HL-60/S4 treated with phorbol 12-myristate 13-acetate at 8.2 ng/mL for 4 days and 3 days (cell line): ENCODE measurements at regions not wholly inside any gene's neighbourhood (a gene's known extent, or its start where the extent isn't known, plus 50 kb on each side); places are given as distances from the start of the nearest gene placed in this dataset.

ENCODE experiments used
- in situ Hi-C: fragments of 300-500 bp; cut with MboI; formaldehyde crosslinking; loops from 2 replicates; pipeline ENCODE4 v1.15.0; 2022; ENCODE audit warnings: low sequenced_read_pairs

DNA sequence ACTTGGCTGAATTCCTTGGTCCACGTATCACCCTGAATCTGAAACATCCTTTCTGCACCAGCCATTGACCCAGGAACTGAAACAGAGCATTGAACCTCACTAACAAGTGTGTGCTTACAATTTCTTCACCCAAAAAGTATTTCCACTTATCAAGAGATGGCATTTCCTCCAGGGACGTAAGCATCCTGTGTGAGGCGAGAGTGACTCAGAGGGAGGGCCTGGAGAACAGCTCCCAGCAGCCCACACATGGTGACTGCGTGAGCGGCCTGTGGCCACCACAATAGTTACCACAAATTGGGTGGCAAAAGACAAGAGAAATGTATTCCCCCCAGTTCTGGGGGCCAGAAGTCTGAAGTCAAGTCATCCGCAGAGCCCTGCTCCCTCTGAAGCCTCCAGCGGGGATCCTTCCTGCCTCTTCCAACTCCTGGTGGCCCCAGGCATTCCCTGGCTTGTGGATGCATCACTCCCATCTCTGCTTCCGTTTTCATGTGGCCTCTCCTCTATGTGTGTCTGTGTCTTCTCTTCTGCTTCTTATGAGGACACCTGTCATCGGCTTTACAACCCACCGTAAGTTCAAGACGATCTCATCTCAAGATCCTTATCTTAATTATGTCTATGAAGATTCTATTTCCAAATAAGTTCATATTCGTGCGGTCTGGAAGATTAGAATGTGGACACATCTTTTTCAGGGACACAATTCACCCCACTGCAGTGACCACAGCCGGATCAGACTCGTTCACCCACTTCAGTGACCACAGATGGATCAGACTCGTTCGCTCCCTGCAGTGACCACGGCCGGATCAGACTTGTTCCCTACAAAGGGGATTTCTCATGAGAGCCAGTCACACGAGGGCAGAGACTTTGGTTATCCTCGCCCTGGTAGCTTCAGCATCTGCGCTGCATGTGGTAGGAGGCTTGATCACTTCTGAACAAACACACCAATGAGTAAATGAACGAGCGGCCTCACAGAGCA, 122.6 kb upstream of the FOXF1 start:
- in situ Hi-C loops, result no loop called here

DNA sequence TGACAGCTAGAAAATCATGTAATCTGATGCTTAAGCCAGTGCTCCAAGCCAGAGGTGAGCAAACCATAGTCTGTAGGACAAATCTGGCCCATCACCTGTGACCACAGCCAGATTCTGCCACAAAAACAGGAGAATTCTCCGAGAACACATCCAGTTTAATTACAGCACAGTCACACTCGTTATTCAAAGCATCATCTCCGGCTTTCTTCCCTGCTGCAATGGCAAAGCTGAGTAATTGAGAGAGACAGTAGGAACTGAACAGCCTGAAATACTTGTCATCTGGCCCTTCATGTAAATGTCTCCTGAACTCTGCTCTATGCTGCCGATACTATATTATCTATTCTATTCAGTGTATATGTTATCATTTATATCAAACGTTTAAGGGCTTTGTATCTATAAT, 121.4 kb upstream of the FOXF1 start:
- in situ Hi-C loops, result no loop called here

DNA sequence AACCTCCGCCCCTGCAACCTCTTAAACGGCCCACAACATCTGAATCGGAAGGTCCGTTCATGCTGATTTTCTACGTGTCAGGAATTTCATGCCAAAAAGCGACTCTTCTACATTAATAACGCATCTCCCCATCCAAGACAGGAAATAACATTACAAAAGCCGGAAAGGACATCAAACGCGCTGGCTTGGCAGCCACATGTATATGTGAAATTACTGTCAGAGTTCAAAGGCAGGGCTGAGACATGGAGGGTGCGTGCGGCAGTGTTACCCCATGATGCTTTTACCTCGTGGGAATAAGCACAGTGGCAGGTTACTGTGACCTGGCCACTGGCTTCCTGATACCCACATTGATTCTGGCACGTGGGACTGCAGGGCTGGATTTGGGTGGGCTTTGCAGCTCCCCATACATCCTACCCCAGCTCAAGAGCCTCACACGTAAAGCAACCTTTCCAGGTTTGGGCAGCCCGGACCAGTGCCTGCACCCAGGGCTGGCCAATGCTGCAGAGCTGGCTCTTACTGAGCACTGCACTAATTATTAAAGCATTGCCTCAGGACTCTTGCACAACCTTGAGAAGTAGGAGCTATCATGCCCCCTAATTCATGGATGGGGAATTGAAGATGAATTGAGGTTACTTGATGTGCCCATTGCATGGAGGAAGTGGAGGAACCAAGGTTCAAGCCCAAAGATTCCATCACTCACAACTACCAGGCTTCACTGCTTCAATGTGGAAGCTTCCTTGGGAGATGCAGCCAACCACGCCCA, 120.6 kb upstream of the FOXF1 start:
- in situ Hi-C loops, result no loop called here

DNA sequence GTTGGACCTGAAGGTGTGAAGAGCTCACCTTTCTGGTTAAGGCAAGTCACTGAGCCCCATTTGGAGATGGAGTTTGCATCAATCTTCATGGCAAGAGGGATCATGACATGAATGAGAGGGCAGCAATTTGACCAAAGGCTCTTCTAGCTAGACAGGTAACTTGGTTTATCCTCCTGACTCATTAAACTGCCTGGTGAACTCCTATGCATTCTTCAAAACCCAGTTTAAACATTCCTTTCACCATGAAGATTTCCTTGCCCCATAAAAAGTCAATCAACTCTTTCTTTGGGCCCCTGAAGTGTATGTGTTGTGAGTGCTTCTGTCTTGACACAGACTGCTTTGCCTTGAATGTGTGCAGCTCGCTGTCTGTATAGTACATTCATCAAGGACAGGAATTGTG, 120.0 kb upstream of the FOXF1 start:
- in situ Hi-C loops, result no loop called here

DNA sequence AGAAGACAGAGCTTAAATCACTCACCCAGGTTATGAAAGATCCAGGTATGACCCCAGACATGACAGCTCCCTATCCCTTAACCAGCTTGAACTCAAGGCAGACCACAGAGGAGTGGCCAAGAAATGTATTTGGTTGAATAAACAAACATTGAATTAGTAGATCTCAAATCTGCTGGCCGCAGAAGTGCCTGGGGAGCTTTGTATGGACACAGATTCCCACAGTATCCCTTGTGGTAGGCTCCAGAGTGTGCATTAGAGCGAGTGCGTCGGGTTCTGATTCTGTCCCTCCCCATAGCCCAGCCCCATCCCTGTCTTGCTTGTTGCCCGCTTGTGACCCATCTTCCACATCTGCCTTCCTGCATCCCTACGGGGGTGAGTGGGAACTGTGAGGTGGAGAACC, 118.8 kb upstream of the FOXF1 start:
- in situ Hi-C loops, result no loop called here

DNA sequence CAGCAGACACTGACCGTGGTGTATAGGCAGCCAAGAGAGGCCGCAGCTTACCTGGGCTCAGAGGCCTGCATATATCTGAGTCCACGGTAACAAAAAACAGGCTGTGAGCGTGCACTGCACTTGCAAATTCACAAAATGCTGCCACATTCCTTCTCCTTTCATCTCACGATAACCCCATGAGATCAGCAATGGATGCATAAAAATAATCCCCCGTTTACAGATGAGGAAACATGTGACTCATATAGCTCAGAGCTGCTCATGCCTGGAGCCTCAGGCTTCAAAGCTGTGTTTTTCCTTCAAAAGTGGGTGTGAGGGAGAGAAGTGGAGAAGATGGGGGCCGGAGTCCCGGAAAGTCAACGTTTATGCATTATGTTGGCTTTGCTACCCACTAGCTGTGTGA, 118.3 kb upstream of the FOXF1 start:
- in situ Hi-C loops, result no loop called here

DNA sequence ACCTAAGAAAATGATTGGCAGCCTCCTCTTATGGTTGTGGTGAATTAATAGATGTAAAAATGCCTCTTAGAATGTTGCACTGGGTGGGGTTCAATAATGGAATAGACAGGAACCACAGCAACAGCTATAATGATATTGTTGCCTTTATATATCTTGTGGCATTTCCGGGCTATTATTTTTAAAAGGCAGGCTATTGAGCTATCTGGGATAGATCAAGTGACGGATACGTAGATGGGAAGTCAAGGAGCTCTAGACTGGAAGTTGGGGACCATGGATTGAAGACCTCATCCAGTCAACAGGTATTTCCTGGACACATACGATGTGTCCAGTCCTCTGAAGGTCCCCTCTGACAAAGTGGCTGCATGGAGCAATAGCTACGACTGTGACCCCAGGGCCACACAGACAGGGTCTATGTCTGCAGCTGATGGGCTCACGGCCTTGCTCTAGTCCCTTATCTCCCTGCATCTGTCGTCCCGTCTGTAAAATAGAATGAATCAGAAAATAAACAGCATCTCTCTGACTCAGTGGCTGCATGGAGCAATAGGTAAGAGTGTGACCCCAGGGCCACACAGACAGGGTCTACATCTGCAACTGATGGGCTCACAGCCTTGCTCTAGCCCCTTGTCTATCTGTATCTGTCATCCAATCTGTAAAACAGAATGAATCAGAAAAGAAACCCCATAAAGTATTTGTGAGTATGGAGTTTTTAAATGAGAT, 117.7 kb upstream of the FOXF1 start:
- in situ Hi-C loops, result no loop called here

DNA sequence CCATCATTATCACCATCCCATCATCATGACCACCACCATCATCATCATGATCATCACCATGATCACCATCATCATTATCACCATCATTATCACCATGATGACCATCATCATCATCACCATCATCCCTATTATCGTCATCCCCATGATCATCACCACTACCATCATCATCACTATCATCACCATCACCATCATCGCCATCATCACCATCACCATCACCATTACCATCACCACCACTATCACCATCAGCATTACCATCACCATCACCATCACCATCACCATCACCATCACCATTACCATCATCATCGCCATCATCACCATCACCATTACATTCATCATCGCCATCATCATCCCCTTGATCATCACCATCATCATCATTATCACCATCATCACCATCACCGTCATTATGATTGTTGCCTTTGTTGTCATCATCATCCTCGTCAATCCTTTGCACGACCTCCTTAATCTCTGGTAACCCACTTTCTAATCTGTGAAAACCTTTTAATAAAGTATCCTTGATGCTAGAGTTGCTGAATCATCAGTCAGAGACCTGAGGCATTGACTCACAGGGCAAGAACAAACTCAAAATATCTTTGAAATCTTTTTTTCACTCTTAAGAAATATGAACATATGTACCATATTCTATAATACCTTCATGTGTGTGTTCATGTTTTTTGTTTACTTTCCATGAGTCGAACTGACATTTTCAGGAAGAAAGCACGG, 116.3 kb upstream of the FOXF1 start:
- in situ Hi-C loops, result no loop called here

DNA sequence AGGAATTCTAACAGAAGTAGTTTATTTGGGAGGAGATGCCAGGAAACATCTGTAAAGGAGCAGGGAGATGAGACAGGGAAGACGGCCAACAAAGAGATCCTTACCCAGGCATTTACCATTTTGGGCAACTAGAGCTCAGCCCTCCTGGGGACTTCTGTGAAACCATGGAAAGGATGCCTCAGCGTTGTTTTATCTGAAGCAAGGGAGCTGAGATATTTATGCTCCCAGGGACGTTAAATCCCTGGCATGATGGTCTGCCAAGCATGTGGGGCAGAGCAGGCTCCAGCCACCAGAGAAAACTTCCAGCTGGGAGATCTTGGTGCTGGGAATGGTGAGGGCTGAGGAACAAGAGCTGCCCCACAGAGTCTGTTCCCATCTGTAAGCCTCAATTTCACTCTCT, 114.8 kb upstream of the FOXF1 start:
- in situ Hi-C loops, result no loop called here

DNA sequence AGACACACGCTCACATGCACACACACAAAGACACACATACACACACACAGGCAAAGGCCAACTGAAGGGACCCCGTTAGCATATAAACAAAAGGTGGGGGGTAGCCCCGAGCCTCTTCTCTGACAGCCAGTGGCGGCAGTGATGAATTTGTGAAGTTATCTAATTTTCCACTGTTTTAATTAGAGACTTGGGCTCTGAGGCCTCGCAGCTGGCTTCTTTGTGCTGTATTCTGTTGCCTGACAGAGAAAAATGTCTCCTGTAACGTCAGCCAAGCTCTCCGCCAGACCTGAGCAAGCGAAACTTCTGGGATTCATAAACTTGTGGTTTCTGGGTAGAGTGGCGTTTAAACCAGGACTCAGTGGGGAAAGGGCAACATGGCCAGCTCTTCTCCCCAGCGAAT, 113.9 kb upstream of the FOXF1 start:
- in situ Hi-C loops, result no loop called here

DNA sequence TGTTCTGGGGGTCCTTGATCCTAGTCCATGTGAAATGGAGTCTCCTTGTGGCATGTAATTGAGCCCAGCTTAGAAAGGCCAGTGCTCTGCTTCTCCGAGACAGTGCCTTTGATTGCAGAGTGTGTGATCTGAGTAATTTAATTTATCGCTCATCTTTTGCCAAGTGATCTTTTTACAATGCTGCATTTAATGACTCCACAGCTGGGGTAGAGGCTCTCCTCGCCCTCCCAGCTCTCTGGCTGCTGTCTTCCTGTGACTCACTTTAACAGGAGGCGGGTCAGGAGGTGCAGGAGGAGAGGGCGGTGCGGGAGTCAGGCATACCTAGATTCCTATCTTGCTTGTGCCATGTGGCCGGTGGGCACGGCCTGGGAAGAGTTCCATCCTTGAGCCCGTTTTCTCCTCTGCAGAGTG, 113.4 kb upstream of the FOXF1 start:
- in situ Hi-C loops, result no loop called here

DNA sequence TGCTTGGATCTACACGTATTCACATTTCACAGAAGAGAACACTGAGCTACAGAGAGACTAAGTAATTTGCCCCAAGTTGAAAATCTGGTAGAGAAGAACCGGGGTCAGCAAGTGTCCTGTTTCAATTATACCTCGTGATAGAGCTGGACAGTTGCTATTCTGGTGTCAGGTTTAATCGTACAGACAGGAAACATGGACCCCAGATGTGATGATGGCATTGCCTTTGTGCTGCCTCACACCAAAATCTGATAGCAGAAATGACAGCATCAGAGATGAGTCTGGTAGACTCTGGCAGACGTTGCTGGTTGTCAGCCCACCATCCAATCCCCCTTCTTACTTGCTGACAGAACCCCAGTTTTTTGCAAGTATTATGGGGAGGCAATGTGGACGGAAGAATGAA, 112.1 kb upstream of the FOXF1 start:
- in situ Hi-C loops, result no loop called here

DNA sequence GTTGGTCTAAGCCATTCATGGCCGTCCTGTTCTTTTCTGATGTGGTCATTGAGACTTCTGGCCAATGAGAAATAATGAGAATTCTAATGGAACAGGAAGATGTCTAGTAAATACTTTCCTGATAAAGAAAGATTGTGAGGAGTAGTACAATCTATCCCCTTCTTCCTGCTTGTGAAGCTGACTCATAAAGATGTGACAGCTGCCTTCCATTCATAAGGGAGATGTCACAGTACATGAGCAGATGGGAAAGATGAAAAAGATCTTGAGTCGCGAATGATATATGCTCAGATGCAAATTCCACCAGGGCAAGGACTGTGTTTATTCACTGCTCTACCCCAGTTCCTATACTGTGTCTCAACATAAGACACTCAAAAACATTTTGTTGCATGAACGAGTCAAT, 111.7 kb upstream of the FOXF1 start:
- in situ Hi-C loops, result no loop called here

DNA sequence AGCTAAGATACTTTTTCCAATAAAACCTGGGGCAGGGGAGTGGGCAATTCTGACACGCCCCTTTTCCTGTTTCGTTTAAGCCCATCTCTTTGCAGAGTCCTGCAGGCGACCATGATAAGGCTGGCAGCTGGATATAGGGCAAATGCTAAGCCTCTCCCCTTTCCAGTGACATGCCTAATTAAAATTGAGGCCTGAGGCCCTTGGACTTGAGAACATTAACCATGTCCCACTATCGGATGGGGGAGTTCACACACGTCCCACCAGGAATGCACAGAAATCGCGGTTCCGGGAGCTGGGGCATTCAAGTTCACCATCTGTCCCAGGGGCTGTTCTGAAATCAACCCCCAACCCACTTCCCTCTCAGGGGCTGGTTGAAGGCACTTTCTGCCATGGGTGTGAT, 109.2 kb upstream of the FOXF1 start:
- in situ Hi-C loops, result no loop called here

DNA sequence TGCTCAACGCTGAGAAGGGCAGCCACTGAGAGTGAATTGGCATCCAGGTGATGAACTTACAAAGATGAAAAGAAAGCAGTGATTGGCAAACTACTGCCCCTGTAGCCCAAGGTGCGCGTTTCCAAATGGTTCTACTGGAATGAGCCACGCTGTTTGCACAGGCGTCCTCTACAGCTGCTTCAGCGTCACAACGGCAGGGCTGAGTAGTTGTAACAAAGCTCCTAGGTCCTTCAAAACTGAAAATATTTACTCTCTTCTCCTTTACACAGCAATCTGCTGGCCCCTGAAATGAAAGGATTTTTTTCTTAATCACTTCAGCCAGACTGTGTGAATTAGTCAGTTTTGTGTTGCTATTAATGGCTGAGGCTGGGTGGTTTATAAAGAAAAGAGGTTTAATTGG, 107.2 kb upstream of the FOXF1 start:
- in situ Hi-C loops, result no loop called here

DNA sequence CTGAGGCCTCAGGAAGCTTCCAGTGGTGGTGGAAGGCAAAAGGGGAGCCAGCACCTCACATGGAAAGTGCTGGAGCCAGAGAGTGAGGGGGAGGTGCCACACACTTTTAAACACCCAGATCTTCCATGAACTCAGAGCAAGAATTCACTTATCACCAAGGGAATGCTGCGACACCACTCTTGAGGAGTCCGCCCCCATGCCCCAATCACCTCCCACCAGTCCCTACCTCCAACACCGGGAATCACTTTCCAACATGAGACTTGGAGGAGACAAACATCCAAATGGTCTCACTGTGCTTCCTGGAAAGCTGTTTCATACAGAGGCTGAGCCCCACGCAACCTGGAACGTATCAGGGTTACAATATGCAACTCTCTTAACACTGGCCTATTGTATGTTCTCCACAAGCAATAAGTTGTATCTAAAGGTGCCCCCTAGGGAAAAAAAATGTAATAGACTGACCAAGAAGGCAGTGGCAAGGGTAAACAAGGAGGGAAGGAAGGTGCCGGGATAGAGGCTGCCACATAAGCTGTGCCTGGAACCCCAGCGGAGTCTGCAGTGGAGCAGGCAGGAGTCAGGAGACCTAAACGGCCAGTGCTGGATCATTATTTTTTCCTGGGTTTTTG, 106.7 kb upstream of the FOXF1 start:
- in situ Hi-C loops, result no loop called here

DNA sequence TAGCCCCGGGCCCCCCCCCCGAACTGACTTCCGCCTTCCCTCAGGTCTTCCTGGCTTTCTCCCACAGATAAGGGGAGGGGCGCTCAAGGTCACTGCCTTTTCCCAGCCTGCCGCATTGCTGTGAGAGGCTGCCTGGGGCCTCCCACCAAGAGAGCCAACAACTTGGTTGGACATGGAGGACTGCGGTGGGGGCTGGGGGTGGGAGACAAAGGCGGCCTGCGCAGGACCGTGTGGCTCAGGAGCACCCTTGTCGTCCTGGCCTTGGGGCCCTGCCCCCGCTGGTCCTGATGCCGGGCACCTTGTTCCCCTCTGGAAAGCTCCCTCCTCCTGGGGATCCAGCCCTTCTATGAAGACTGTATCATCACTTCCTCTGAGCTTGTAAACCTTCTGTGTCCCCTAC, 105.6 kb upstream of the FOXF1 start:
- in situ Hi-C loops, result no loop called here

DNA sequence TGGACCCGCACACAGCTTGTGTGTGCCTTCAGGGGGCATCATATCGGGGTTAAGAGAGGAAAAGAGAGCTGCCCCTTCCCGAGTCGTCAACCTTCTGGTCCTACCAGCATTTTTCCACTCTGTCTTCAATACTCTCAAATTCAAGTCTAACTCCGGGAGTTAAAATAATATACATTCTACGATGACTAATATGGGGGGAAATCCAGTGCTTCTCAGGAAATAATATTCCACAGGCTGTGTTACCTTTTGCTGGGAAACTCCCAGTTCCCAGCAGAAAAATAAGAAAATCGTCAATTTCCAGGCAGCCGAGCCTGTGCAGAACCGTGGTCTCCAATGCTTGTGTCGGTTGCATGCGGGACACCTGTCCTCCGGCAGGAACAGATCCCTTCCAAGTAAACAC, 105.0 kb upstream of the FOXF1 start:
- in situ Hi-C loops, result no loop called here

DNA sequence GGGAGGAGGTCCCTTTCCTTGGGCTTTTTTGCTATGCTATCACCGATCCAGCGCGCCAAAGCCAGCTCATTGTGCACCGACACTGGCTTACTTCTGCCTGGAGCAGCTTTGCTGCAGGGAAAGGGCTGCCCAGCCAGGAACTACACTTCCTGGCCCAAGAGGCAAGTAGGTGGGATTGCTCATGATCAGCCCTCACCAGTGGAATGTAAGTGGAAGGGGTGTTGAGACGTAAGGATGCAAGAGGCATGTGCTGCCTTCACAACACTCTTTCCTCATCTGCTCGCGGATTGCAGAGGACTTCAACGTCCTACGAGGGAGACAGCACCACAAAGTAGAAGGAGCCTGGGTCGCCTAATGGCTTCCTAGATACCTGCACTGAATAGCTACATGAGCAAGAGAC, 104.3 kb upstream of the FOXF1 start:
- in situ Hi-C loops, result no loop called here

DNA sequence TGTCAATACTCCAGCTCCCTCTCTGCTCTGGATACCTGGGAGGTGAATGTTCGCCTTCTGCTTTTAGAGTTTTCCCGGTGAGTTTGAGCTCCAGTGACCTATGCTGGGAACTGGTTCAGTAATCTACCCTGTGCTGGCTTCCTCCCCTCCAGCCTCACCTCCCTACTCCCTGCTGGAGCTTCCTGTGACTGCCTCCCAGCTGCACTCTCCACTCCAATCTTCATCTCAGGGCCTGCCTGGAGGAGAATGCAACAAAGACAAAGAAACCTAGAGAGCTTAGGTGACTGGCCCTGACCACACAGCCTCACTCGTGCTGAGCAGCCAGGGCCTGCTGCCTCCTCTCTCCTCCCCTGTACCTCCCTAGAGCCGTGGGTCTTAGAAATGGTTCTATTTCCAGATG, 101.6 kb upstream of the FOXF1 start:
- in situ Hi-C loops, result no loop called here
